ENCODE measurements at regions not wholly inside any gene's neighbourhood (a gene's known extent, or its start where the extent isn't known, plus 50 kb on each side); places are given as distances from the start of the nearest gene placed in this dataset.

DNA sequence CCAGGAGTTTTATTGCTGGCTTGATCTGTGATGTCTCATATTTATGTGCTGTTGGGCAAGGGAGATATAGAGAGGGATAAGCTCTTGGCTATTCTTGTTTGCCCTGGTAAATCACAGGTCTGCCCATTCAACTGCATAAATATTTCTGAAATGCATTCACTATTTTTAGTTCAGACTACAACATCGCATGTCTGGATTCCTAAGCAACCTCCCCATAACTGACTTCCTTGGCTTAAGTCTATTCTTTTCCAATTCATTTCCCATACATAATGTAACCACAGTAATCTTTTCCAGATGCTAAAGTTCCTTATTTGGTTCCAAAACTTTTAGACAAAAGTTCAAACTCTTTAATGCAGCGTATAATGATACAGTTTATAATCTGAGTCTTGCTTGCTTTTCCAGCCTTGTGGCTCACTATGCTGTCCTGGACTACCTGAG lies 321.4 kb upstream of the ACTBL2 start:
- Histone ChIP-seq H3K4me3 (ENCODE audit: low read length) (no peak overlapping the region), H3K27me3 (ENCODE audit: control insufficient read depth, insufficient read depth, low read length) (no peaks in the 10 kb centered on the region), H3K36me3 (ENCODE audit: control insufficient read depth, low read depth, low read length) (no peaks in the 10 kb centered on the region), H3K4me1 (ENCODE audit: control insufficient read depth, low read depth, low read length) (no peaks in the 10 kb centered on the region), H3K9me3 (ENCODE audit: control insufficient read depth, low read depth, low read length) (no peaks in the 10 kb centered on the region), H3K27ac (ENCODE audit: low read length) (no peak overlapping the region), H3K9ac (ENCODE audit: low read length) (no peak overlapping the region)

DNA sequence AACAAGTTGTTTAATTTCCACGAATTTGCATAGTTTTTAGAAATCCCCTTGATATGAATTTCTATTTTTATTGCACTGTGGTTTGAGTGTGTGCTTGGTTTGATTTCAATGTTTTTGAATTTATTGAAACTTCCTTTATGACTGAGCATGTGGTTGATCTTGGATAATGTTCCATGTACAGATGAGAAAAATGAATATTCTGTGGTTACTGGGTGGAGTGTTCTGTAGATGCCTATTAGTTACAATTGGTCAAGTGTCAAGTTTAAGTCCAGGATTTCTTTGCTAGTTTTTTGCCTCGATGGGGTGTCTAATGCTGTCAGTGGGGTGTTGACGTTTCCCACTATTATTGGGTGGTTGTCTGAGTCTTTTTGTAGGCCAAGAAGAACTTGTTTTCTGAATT lies 319.5 kb upstream of the ACTBL2 start:
- Histone ChIP-seq H3K4me3 (ENCODE audit: low read length) (no peak overlapping the region), H3K27me3 (ENCODE audit: control insufficient read depth, insufficient read depth, low read length) (no peaks in the 10 kb centered on the region), H3K9ac (ENCODE audit: low read length) (no peak overlapping the region)

DNA sequence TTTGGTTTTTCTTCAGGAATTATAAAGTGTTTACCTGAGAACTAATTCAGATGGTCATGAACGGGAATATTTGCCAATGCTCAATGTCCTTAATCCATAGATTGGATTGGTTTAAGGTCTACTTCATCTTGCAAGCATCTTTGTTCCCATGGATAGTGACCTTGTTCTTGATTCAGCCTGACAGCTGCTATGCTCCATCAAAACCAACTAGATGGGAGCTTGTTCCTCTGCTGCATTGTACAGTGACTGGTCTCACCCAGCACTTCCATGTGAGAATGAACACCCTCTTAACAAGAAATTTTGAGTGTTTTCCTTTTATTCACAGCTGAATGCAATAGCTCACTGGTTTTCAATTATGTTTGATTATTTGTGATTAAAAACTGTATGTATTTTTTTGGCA lies 312.6 kb upstream of the ACTBL2 start:
- no peaks in the 10 kb centered on the region for H3K4me1 ChIP-seq (ENCODE audit: control insufficient read depth, low read depth, low read length)
- no peaks in the 10 kb centered on the region for H3K36me3 ChIP-seq (ENCODE audit: control insufficient read depth, low read depth, low read length)
- no peaks in the 10 kb centered on the region for H3K9me3 ChIP-seq (ENCODE audit: control insufficient read depth, low read depth, low read length)
- no peak overlapping the region for H3K4me3 ChIP-seq (ENCODE audit: low read length)
- no peak overlapping the region for H3K9ac ChIP-seq (ENCODE audit: low read length)
- no peak overlapping the region for H3K27ac ChIP-seq (ENCODE audit: low read length)
- no peaks in the 10 kb centered on the region for H3K27me3 ChIP-seq (ENCODE audit: control insufficient read depth, insufficient read depth, low read length)

More for the DNA sequence above, 319.5 kb upstream of the ACTBL2 start:
- H3K36me3 ChIP-seq (ENCODE audit: control insufficient read depth, low read depth, low read length), result no peaks in the 10 kb centered on the region
- no peak overlapping the region for H3K27ac ChIP-seq (ENCODE audit: low read length)
- H3K9me3 ChIP-seq (ENCODE audit: control insufficient read depth, low read depth, low read length), result no peaks in the 10 kb centered on the region
- no peaks in the 10 kb centered on the region for H3K4me1 ChIP-seq (ENCODE audit: control insufficient read depth, low read depth, low read length)

DNA sequence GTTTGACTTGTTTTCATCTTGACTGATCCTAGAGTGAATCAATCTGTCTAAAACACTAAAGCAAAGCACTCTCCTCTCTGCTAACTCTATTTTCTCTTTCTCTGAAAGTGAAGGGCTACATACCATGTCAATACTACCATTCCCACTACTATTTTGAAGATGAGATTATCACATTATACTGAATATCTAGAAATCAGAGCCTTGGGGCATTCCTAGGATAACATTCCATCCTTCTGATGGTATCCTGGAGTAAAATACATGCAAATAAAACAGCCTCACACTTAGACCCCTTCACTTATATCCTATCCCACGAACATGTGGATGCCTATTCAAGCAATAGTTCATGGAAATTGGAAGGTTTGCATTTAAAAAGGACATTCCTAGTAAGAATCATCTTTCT lies 309.3 kb upstream of the ACTBL2 start:
- H3K9ac ChIP-seq (ENCODE audit: low read length), result no peak overlapping the region
- no peak overlapping the region for H3K27ac ChIP-seq (ENCODE audit: low read length)
- H3K36me3 ChIP-seq (ENCODE audit: control insufficient read depth, low read depth, low read length), result no peaks in the 10 kb centered on the region
- H3K4me3 ChIP-seq (ENCODE audit: low read length), result no peak overlapping the region
- H3K27me3 ChIP-seq (ENCODE audit: control insufficient read depth, insufficient read depth, low read length), result no peaks in the 10 kb centered on the region
- H3K4me1 ChIP-seq (ENCODE audit: control insufficient read depth, low read depth, low read length), result no peaks in the 10 kb centered on the region
- no peaks in the 10 kb centered on the region for H3K9me3 ChIP-seq (ENCODE audit: control insufficient read depth, low read depth, low read length)

DNA sequence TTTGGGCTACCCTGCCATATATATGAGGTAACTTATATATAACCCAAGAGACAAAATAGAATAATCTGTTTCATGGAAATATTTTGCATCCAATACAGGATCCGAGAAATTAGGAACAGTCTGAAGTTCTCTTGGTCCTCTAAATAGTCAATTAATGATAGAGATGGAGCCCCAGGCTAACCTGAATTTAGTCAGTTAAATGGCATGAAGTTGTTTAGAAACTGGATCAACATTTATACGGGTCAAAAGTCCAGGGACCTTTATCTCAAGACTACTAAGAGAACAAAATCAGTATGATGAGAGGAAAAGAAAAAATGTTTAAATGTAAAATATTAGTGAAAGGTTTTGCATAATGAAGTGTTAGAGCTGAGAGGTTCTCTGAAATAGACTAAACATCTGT lies 303.3 kb upstream of the ACTBL2 start:
- Histone ChIP-seq H3K27me3 (ENCODE audit: control insufficient read depth, insufficient read depth, low read length) (no peaks in the 10 kb centered on the region), H3K4me1 (ENCODE audit: control insufficient read depth, low read depth, low read length) (no peaks in the 10 kb centered on the region), H3K9me3 (ENCODE audit: control insufficient read depth, low read depth, low read length) (no peaks in the 10 kb centered on the region), H3K36me3 (ENCODE audit: control insufficient read depth, low read depth, low read length) (no peaks in the 10 kb centered on the region), H3K9ac (ENCODE audit: low read length) (no peak overlapping the region), H3K27ac (ENCODE audit: low read length) (no peak overlapping the region), H3K4me3 (ENCODE audit: low read length) (no peak overlapping the region)

DNA sequence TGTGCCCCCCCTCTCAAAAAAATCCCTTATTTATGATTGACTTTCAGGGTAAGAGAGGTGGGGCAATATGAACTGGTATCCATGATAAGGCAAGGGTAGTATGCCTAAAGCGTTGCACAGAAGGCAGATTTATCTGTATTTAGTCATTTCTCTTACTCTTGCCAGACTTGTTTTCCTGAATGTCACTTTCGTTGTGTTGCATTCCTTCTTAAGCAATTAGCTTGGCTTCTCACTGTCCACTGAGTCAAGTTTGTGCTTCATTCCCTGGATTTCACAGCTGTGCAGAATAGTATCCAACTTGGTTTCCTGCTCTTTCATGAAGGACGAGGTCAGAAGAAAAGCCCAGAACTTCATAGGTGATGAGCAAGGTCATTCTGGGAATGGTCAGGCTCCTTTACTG lies 301.5 kb upstream of the ACTBL2 start:
- H3K36me3 ChIP-seq (ENCODE audit: control insufficient read depth, low read depth, low read length), result no peaks in the 10 kb centered on the region
- H3K9me3 ChIP-seq (ENCODE audit: control insufficient read depth, low read depth, low read length), result no peaks in the 10 kb centered on the region
- no peaks in the 10 kb centered on the region for H3K27me3 ChIP-seq (ENCODE audit: control insufficient read depth, insufficient read depth, low read length)
- no peak overlapping the region for H3K4me3 ChIP-seq (ENCODE audit: low read length)
- no peak overlapping the region for H3K9ac ChIP-seq (ENCODE audit: low read length)
- no peak overlapping the region for H3K27ac ChIP-seq (ENCODE audit: low read length)
- H3K4me1 ChIP-seq (ENCODE audit: control insufficient read depth, low read depth, low read length), result no peaks in the 10 kb centered on the region

DNA sequence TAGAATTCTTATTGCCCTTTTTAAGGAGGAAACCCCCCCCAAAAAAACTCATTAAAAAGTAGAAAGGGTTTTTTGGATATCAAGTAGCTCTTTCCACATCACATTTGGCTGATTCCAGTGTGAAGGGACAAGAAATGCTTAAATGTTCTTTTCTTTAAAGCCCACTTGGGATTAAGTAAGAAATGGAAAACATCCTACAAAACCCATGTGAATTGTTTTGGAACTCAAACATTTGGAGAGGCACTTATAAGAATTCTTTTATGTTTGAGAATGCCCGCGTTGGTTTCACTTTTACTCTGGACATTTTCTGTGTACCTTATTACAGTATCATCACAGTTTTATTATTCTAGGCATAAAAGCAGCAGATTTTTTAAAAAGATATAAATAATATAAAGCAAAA lies 301.1 kb upstream of the ACTBL2 start:
- H3K9me3 ChIP-seq (ENCODE audit: control insufficient read depth, low read depth, low read length), result no peaks in the 10 kb centered on the region
- no peaks in the 10 kb centered on the region for H3K27me3 ChIP-seq (ENCODE audit: control insufficient read depth, insufficient read depth, low read length)
- no peak overlapping the region for H3K9ac ChIP-seq (ENCODE audit: low read length)
- no peak overlapping the region for H3K4me3 ChIP-seq (ENCODE audit: low read length)
- no peaks in the 10 kb centered on the region for H3K4me1 ChIP-seq (ENCODE audit: control insufficient read depth, low read depth, low read length)
- H3K36me3 ChIP-seq (ENCODE audit: control insufficient read depth, low read depth, low read length), result no peaks in the 10 kb centered on the region
- H3K27ac ChIP-seq (ENCODE audit: low read length), result no peak overlapping the region

DNA sequence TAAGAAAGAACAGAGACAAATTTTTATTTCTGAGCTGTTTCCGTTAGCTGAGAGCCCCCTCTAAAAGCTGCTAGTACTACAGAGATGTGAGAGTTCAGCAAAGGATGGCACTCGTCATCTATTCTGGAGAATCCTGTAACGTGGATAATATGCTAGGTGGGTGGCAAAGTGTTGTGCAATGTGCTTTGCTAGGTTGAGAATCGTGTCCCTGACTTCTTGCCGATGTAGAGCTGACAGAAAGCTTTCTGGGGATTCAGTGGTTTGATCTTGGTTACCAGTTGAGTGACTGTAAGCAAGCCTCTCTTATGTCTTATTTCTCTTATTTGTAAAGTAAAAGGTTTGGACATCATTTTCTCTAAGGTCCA lies 298.3 kb upstream of the ACTBL2 start:
- Histone ChIP-seq H3K27ac (ENCODE audit: low read length) (no peak overlapping the region), H3K4me3 (ENCODE audit: low read length) (no peak overlapping the region), H3K9ac (ENCODE audit: low read length) (no peak overlapping the region), H3K9me3 (ENCODE audit: control insufficient read depth, low read depth, low read length) (no peaks in the 10 kb centered on the region), H3K4me1 (ENCODE audit: control insufficient read depth, low read depth, low read length) (no peaks in the 10 kb centered on the region), H3K36me3 (ENCODE audit: control insufficient read depth, low read depth, low read length) (no peaks in the 10 kb centered on the region), H3K27me3 (ENCODE audit: control insufficient read depth, insufficient read depth, low read length) (no peaks in the 10 kb centered on the region)

DNA sequence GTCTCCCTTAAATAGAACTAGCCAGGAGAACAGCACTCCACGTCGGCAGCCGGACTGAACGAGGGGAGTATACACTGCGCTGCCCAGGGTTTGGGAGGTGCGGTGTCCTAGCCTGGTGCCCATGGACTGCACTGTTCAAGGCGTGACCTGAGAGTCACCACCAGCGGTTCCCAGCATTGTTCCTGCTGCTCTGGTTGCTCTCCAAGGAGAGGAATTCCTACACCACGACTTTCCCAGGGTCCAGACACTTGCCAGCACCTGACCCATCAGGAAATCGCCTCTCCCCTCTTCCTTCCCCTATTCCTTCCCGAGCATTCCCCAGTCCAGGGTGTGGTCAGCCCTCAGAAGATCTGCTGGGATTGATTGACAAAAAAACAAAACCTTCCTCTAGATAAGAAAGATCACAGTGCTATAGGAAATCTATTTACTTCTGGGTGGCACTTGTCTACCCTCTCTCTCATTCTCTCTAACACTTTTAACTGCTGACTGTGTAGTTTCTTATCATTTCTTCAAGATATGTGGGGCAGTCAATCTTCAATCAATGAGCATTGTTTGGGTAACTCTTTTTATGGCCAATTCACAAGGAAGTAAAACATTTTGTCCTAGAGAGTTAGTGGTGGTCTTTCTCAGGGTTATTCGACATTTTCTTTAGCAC lies 297.8 kb upstream of the ACTBL2 start:
- Histone ChIP-seq H3K9me3 (ENCODE audit: control insufficient read depth, low read depth, low read length) (no peaks in the 10 kb centered on the region), H3K9ac (ENCODE audit: low read length) (no peak overlapping the region), H3K36me3 (ENCODE audit: control insufficient read depth, low read depth, low read length) (no peaks in the 10 kb centered on the region), H3K27ac (ENCODE audit: low read length) (no peak overlapping the region), H3K4me1 (ENCODE audit: control insufficient read depth, low read depth, low read length) (no peaks in the 10 kb centered on the region), H3K4me3 (ENCODE audit: low read length) (no peak overlapping the region), H3K27me3 (ENCODE audit: control insufficient read depth, insufficient read depth, low read length) (no peaks in the 10 kb centered on the region)

DNA sequence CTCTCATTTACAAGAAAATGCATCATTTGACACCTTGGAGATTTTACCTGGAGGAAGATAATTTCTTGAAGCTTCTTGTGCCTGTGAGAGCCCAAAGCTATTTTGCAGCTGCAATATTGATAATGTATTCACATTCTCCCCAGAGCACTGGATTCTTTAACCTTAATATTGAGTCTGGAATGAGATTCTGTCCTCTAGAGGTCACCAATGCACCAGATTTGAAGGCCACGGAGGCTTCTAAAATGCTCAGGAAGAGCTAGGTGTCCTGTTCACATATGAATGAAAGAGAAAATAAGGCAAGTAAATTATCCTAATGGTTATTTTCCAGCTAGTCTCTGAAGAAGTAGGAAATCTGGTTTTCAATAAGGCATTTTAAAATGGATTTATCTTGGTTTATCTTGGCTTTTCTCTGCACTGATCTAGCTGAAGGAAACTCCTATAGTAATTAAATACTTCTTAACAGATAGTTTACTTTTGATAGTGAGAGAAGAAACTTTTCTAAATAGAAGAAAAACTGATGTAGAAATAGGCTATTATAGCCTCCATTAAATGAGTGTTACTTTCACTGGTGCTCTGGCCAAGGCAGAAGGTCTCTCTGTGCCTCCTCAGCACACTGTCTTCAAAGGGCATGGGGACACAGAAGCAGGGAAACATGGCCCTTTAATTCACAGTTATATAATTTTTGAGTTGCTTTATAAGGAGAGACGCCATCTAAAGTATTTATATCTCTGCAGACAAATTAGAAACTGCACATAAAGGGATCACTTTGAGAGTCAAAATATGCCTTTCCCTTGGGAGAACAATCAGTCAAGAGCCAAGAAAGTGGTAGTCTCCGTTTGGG lies 297.0 kb upstream of the ACTBL2 start:
- Histone ChIP-seq H3K36me3 (ENCODE audit: control insufficient read depth, low read depth, low read length) (no peaks in the 10 kb centered on the region), H3K4me3 (ENCODE audit: low read length) (no peak overlapping the region), H3K4me1 (ENCODE audit: control insufficient read depth, low read depth, low read length) (no peaks in the 10 kb centered on the region), H3K27ac (ENCODE audit: low read length) (no peak overlapping the region), H3K9me3 (ENCODE audit: control insufficient read depth, low read depth, low read length) (no peaks in the 10 kb centered on the region), H3K27me3 (ENCODE audit: control insufficient read depth, insufficient read depth, low read length) (no peaks in the 10 kb centered on the region), H3K9ac (ENCODE audit: low read length) (no peak overlapping the region)

DNA sequence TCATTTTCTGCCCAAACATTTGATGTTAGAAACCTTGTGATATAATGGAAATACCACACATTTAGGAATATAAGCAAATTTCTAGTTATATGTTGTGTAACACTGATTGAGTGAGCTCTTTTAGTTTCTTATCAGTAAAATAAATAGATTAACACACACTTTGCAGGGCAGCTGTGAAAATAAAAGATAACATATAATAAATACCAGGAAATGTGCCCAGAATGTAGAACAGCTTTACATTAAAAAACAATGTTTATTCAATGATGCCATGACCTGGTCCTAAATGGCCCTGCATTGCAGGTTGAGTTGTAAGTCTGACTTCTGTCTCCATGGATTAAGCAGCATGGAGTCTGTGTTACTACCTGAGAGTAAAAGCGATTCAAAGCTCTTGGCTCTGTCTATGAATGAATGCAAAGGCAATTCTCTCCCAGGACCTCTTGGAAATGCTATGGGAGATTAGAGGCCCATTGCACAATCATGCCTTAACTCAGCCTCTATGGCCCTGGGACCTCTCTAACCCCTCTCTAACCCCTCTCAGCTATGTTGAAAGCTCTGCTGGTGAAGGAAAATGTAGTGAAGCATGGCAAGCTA lies 296.0 kb upstream of the ACTBL2 start:
- no peak overlapping the region for H3K27ac ChIP-seq (ENCODE audit: low read length)
- H3K27me3 ChIP-seq (ENCODE audit: control insufficient read depth, insufficient read depth, low read length), result no peaks in the 10 kb centered on the region
- H3K9me3 ChIP-seq (ENCODE audit: control insufficient read depth, low read depth, low read length), result no peaks in the 10 kb centered on the region
- no peaks in the 10 kb centered on the region for H3K4me1 ChIP-seq (ENCODE audit: control insufficient read depth, low read depth, low read length)
- H3K4me3 ChIP-seq (ENCODE audit: low read length), result no peak overlapping the region
- no peaks in the 10 kb centered on the region for H3K36me3 ChIP-seq (ENCODE audit: control insufficient read depth, low read depth, low read length)
- H3K9ac ChIP-seq (ENCODE audit: low read length), result no peak overlapping the region

DNA sequence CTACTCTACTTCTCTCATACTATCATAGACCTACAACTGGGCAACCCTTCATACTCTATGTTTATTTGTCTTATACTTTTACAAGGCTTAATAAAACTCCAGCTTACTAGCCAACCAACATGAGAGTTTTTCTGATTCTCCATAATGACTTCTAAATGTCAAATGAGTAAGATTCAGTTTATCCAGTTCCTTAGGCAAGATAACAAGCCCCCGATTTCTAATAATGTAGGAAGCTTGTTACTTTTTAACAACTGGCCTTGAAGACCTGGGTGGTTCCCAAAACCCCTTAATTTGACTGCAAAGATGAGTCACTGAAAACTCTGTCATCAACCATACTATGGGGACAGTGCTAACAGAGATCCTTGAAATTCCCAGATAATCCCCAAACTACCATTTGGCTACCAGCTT lies 294.6 kb upstream of the ACTBL2 start:
- H3K36me3 ChIP-seq (ENCODE audit: control insufficient read depth, low read depth, low read length), result no peaks in the 10 kb centered on the region
- no peaks in the 10 kb centered on the region for H3K4me1 ChIP-seq (ENCODE audit: control insufficient read depth, low read depth, low read length)
- H3K9me3 ChIP-seq (ENCODE audit: control insufficient read depth, low read depth, low read length), result no peaks in the 10 kb centered on the region
- no peak overlapping the region for H3K27ac ChIP-seq (ENCODE audit: low read length)
- H3K9ac ChIP-seq (ENCODE audit: low read length), result no peak overlapping the region
- no peaks in the 10 kb centered on the region for H3K27me3 ChIP-seq (ENCODE audit: control insufficient read depth, insufficient read depth, low read length)
- H3K4me3 ChIP-seq (ENCODE audit: low read length), result no peak overlapping the region
